Astrocyte (in vitro differentiated cells and primary cell): ENCODE measurements at regions not wholly inside any gene's neighbourhood (a gene's known extent, or its start where the extent isn't known, plus 50 kb on each side); places are given as distances from the start of the nearest gene placed in this dataset.

ENCODE experiments used
- EZH2 ChIP-seq: IDR thresholded peaks from 2 replicates; pipeline ENCODE4 v1.6.1; 2012; ENCODE audit warnings: mild to moderate bottlenecking, low read length, inconsistent platforms; ENCODE audit not compliant: insufficient read depth
- TF ChIP-seq, protein P1 (sequence below): IDR thresholded peaks from 2 replicates; pipeline ENCODE4 v1.5.1; 2011; ENCODE audit warnings: low read depth, mild to moderate bottlenecking, inconsistent platforms, low read length, moderate library complexity; ENCODE audit not compliant: insufficient read depth

DNA sequence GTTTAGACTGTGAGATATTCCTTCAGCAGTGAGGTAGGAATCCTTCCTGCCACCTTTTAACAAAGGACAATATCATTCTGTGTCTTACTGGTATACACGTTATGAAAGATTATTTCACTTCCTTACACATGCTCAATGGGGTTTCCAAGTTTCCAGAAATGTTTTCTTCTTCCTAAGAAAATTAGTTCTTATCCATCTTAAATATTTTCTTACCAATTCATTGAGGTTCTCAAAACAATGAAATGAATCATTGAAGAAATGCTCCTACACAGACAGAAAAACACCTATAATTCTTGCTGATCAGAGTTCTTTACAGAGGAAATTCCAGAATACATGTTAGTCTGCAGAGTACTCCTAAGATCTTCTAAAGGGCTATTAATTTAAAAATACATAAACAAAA lies 51.4 kb upstream of the SEC61G start:
- TF ChIP-seq, protein P1, sequence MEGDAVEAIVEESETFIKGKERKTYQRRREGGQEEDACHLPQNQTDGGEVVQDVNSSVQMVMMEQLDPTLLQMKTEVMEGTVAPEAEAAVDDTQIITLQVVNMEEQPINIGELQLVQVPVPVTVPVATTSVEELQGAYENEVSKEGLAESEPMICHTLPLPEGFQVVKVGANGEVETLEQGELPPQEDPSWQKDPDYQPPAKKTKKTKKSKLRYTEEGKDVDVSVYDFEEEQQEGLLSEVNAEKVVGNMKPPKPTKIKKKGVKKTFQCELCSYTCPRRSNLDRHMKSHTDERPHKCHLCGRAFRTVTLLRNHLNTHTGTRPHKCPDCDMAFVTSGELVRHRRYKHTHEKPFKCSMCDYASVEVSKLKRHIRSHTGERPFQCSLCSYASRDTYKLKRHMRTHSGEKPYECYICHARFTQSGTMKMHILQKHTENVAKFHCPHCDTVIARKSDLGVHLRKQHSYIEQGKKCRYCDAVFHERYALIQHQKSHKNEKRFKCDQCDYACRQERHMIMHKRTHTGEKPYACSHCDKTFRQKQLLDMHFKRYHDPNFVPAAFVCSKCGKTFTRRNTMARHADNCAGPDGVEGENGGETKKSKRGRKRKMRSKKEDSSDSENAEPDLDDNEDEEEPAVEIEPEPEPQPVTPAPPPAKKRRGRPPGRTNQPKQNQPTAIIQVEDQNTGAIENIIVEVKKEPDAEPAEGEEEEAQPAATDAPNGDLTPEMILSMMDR = no peak
- TF ChIP-seq EZH2 = no peak
